ENCODE measurements at regions not wholly inside any gene's neighbourhood (a gene's known extent, or its start where the extent isn't known, plus 50 kb on each side); places are given as distances from the start of the nearest gene placed in this dataset.

DNA sequence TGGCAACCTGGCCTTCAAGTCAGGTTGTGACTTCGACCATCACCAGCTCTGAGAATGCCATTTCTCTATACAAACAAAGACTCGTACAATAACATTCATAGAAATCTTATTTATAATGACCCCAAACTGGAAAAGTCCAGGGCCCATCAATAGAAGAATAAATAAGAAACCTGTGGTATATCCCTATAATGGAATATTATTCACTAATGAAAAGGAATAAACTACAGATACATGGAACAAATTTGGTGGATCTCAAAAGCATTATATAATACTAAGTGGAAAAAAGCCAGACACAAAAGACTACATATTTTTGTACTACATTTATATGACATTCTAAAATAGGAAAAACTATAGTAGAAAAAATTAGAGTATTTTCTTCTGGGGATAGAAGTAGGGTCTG, 109.4 kb upstream of the INPP4B start:
- Histone ChIP-seq H3K27me3 (ENCODE audit: control insufficient read depth in 2 of 2, insufficient read depth in 2 of 2, low read length in 2 of 2) (no peaks in the 10 kb centered on the region), H3K4me2 (replicated peaks; ENCODE audit: extremely low read depth, low read length, poor library complexity, severe bottlenecking) (no peak overlapping the region), H3K36me3 (replicated peaks in 1 of 2; ENCODE audit: control insufficient read depth in 1 of 2, insufficient read depth in 2 of 2, low read length in 2 of 2) (no peaks in the 10 kb centered on the region), H3K4me3 (replicated peaks in 1 of 3; ENCODE audit: low read depth in 2 of 3, low read length in 3 of 3) (no peak overlapping the region), H3K79me2 (ENCODE audit: insufficient read depth, low read length) (no peaks in the 10 kb centered on the region), H3K9me3 (replicated peaks in 1 of 2; ENCODE audit: control insufficient read depth in 1 of 2, insufficient read depth in 1 of 2, low read length in 2 of 2) (peaks cover 0 to 8% of the 10 kb centered on the region in 2 donors), H3K9ac (ENCODE audit: insufficient read depth, low read length, poor library complexity, severe bottlenecking) (no peak overlapping the region), H3K4me1 (ENCODE audit: control insufficient read depth in 1 of 2, insufficient read depth in 2 of 2, low read length in 2 of 2) (peaks cover 13 to 14% of the 10 kb centered on the region in 2 donors), H3K27ac (ENCODE audit: low read depth in 1 of 2, low read length in 2 of 2) (no peak overlapping the region), H4K20me1 (ENCODE audit: insufficient read depth, low read length) (no peaks in the 10 kb centered on the region), H2AFZ (ENCODE audit: insufficient read depth, low read depth, low read length, poor library complexity, severe bottlenecking) (no peak overlapping the region)
- no peaks in the 10 kb centered on the region for H3K27me3 Mint-ChIP-seq (ENCODE audit: low read depth in 3 of 3)
- intact Hi-C loops (cut with micrococcal nuclease): no loop called here
- no peak for DNase-seq
- peaks cover 2 to 16% (median 10%) of the 10 kb centered on the region in 7 donors for H3K9me3 Mint-ChIP-seq
- H3K27ac Mint-ChIP-seq: no peak overlapping the region
- H3K36me3 Mint-ChIP-seq: no peaks in the 10 kb centered on the region
- H3K4me1 Mint-ChIP-seq: peaks cover 13% of the 10 kb centered on the region
- no peak for TF ChIP-seq CTCF (IDR thresholded peaks at IDR 0.05)
- WGBS (ENCODE audit: insufficient coverage): no CpG with 5 or more reads among the region's 2 CpGs
- H3K4me3 Mint-ChIP-seq: no peak overlapping the region

GRCh38 chr4:142959173-142959572, 113.1 kb upstream of the INPP4B start:
- Histone ChIP-seq H3K9ac (ENCODE audit: insufficient read depth, low read length, poor library complexity, severe bottlenecking) (no peak overlapping the region), H3K4me3 (replicated peaks in 1 of 3; ENCODE audit: low read depth in 2 of 3, low read length in 3 of 3) (no peak overlapping the region), H3K4me2 (replicated peaks; ENCODE audit: extremely low read depth, low read length, poor library complexity, severe bottlenecking) (no peak overlapping the region), H4K20me1 (ENCODE audit: insufficient read depth, low read length) (no peaks in the 10 kb centered on the region), H2AFZ (ENCODE audit: insufficient read depth, low read depth, low read length, poor library complexity, severe bottlenecking) (no peak overlapping the region), H3K9me3 (replicated peaks in 1 of 2; ENCODE audit: control insufficient read depth in 1 of 2, insufficient read depth in 1 of 2, low read length in 2 of 2) (peaks cover 0 to 8% of the 10 kb centered on the region in 2 donors), H3K27me3 (ENCODE audit: control insufficient read depth in 2 of 2, insufficient read depth in 2 of 2, low read length in 2 of 2) (no peaks in the 10 kb centered on the region), H3K79me2 (ENCODE audit: insufficient read depth, low read length) (no peaks in the 10 kb centered on the region), H3K27ac (ENCODE audit: low read depth in 1 of 2, low read length in 2 of 2) (no peak overlapping the region), H3K4me1 (ENCODE audit: control insufficient read depth in 1 of 2, insufficient read depth in 2 of 2, low read length in 2 of 2) (peaks cover 38 to 40% of the 10 kb centered on the region in 2 donors), H3K36me3 (replicated peaks in 1 of 2; ENCODE audit: control insufficient read depth in 1 of 2, insufficient read depth in 2 of 2, low read length in 2 of 2) (no peaks in the 10 kb centered on the region)
- intact Hi-C loops (cut with micrococcal nuclease): no loop called here
- no peak for DNase-seq
- Mint-ChIP-seq H3K9me3 (peaks cover 2 to 16% (median 14%) of the 10 kb centered on the region in 7 donors), H3K36me3 (peaks cover 0 to 2% of the 10 kb centered on the region in 2 donors), H3K27ac (no peak overlapping the region), H3K27me3 (ENCODE audit: low read depth in 3 of 3) (no peaks in the 10 kb centered on the region), H3K4me3 (no peak overlapping the region), H3K4me1 (peaks cover 38% of the 10 kb centered on the region)
- no CpG with 5 or more reads among the region's 1 CpG for WGBS (ENCODE audit: insufficient coverage)
- no peak for TF ChIP-seq CTCF (IDR thresholded peaks at IDR 0.05)
